DMS53 treated with DMSO at 0.1 percent for 48 hours (cell line): ENCODE measurements at regions not wholly inside any gene's neighbourhood (a gene's known extent, or its start where the extent isn't known, plus 50 kb on each side); places are given as distances from the start of the nearest gene placed in this dataset.
A peak's percentile ranks its signal among the peaks of the same experiment; 100 is the strongest.
"Not testable (repeated sequence)": the region's sequence is repeated elsewhere in the genome, so short reads cannot be mapped to it uniquely, and the experiment has no call there.

Source experiments
- DNase-seq: peaks from one replicate; lab custom pipeline; 2025; ENCODE audit not compliant: unreplicated experiment; lab: John Stamatoyannopoulos, UW

GRCh38 chr2:107094450-107094986 is 208.6 kb upstream of the ST6GAL2 start:
- no peak for DNase-seq

- no peak for DNase-seq
Observed at GRCh38 chr2:107102176-107102575, 216.2 kb upstream of the ST6GAL2 start.

- no peak for DNase-seq
Observed at GRCh38 chr2:107107351-107107750, 221.4 kb upstream of the ST6GAL2 start.

- DNase-seq, result no peak
Observed at GRCh38 chr2:107108556-107108955, 222.6 kb upstream of the ST6GAL2 start.

DNA sequence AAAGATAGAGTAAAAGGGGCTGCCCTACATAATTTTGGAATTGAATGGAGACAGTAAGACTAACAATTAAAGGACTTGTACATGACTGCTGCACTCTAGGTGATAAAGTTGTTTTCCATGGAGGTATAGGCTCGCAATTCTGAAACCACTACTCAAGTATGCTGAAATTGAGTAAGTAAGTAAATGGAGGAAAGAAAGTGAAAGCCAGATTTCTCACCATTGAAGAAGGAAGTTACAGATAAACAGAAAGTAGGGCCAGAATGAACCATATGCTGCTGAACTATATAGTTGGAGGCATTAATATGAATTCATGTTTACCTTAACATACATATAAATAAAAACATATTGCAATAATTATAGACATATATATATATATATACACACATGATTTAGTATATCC is 225.7 kb upstream of the ST6GAL2 start:
- DNase-seq, result no peak

GRCh38 chr2:107112561-107112960 is 226.6 kb upstream of the ST6GAL2 start:
- DNase-seq, result no peak

DNA sequence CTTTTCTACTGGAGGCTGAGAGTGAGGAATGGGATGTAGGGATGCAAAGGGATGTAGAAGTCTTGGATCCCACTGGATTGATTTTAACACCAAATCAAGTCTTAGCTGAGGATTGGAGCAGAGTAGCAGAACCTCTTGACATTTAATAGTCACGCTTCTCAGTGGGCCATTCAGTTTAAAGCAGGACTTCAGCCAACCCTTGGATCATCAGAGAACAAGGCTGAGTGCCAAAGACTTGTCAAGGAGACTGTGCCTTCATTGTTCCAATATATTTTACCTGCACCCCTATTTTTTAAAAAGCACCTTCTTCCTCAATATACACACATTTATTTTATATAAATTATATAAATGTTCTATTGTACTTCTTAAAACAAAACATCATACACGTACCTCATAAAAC is 242.4 kb upstream of the ST6GAL2 start:
- DNase-seq, result no peak

DNA sequence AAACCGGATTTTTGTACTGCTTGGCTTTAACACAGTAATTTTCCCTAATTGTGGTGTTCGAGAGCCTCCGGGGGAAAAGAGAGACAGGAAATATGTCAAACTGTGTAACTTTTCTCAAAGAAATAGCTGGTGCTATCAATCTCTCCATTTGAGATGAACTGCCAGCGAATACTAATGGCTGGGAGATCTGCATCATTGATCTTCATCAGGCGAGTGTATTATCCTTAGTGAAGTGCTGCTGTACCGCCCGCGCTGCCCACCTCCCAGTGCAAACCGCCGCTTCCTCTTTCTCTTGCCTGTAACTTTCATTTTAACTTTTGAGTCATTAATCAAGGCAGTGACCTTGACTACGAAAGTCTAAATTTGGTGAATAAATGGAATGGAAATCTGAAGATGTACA is 246.1 kb upstream of the ST6GAL2 start:
- DNase-seq, result no peak

DNA sequence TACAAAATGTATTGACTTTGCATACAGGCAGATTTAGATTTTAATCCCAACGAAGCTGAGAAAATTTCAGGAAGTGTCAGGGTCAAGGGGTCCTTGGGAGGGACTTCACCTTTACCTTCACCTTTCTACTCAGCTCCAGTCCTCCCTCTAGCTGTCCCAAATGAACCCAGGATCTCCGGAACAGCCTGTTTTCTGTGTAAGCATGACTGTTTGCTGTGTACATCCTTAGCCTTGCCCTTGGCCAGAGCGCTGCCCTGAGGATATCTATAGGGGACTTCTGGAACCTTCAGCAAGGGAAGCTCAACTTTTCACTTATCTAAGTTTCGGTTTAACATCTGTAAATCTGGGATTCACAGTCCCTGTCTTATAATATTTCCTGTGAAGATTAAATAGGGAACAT is 246.8 kb upstream of the ST6GAL2 start:
- DNase-seq, result no peak

DNA sequence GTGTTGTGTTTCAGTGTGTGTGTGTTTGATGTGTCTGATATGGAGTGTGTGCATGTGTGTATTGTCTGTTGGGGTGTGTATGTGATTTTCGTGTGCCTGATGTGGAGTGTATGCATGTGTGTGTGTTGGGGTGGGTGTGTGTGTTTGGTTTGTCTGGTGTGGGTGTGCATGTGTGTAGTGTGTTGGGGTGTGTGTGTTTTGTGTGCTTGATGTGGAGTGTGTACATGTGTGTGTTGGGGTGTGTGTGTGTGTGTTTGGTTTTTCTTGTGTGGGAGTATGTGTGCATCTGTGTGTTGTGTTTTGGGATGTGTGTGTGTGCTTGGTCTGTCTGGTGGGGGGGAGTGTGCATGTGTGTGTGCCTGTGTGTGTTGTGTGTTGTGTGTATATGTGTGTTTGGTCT is 247.4 kb upstream of the ST6GAL2 start:
- DNase-seq, result no peak

DNA sequence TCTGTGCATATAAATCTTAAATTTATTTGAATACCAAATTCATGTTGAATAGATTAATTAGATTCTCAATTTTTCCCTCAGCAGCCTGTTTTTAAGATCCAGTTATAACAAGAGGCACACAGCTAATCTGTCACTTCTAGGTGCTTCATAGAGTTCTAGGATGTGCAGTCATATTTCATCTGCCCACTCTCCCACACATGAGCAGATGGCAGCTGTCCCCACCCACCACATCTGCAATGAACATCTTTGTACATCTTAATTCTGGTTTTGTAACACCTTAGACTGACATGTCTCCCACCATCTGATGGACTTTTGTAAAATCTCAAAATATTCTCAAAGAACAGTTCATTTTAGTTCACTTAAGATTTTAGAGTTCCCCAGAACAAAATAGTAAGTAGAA is 250.8 kb upstream of the ST6GAL2 start:
- DNase-seq, result no peak

- DNase-seq, result no peak
Observed at GRCh38 chr2:107137706-107138105, 251.7 kb upstream of the ST6GAL2 start.

DNA sequence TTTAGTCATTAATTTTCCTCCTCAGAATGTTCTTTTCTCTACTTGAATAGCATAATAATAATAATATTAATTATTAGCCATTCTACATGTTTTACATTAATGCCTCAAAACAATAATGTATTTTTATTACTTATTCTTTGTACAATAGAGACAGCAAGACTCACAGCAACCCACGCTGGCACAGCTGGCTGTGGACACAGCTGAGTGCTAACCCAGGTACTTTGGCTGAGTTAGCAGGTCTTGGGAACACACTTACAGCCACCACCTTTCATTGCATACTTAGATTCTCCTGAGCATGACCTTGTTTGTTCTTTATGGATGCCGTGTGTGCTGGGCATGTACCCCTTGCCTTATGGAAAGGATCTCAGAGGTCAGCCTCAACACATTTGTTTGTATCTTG is 260.2 kb upstream of the ST6GAL2 start:
- no peak for DNase-seq

- not testable (repeated sequence) for DNase-seq
Observed at GRCh38 chr2:107146645-107147044, 260.7 kb upstream of the ST6GAL2 start.

GRCh38 chr2:107148055-107148454 is 262.1 kb upstream of the ST6GAL2 start:
- no peak for DNase-seq

DNA sequence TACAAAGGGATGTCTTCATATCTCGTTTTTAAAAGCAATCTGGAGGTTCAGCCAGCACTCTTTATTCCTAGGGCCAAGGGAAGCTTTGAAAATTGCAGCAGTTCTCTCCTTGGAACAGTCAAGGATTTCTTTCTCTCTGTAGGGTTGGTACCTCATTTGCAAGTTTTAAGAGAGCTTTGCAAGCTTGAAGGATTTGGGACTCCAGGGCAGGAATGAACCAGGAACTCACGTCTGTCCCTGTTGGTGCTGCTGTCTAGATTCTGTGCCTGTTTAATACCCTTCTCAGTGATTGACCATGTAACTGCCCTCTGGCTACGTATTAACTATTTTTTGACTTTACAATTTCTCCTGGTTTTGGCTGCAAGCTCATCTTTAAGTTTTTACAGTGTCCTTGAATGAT is 262.5 kb upstream of the ST6GAL2 start:
- no peak for DNase-seq

DNA sequence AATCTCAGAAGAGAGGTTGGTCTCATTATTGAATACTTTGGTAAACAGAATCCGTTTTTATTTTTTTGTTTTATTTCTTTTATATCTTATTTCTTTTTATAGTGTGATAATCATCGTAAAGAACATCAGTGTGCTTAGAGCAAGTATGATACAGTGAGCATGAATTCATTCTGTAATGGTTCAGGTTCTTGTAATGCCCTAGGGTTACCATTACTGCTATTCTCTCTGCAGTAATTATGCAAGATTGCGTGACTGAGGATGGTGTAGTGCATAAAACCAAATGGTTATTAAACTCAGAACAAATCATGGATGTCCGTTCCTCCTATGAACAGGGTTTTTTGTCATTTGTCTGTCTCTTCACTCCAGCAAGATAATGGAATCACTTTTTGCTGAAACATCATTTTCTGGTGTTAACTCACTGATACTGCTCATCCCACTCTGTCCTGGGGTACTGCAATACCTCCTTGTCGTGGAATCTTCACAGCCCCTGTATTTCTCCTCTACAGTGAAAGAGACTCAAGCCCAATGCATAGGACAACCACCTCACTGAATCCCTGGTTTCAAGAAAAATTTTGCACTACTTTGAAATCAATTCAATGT is 274.8 kb upstream of the ST6GAL2 start:
- DNase-seq, result no peak

- no peak for DNase-seq
Observed at GRCh38 chr2:107168141-107168540, 282.2 kb upstream of the ST6GAL2 start.

GRCh38 chr2:107174171-107174570 is 288.2 kb upstream of the ST6GAL2 start:
- no peak for DNase-seq

DNA sequence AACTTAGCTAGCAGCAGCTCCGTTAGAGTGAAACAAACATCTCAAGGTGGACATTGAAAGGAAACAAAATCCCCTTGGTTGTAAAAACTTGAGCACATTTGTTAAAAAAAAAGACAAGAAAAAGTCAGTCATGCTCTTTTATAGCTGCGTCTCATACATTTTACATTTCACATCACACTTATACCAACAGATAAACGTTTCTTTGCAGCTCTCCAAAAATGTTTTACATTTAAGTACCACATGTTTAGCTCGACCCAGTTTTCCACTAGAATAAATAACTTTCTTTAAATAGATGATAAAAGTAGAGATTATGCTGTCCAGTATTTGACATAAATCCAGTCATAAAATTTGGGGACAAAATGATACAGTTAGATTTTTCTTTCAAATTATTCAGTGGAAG is 297.0 kb upstream of the ST6GAL2 start:
- no peak for DNase-seq

DNA sequence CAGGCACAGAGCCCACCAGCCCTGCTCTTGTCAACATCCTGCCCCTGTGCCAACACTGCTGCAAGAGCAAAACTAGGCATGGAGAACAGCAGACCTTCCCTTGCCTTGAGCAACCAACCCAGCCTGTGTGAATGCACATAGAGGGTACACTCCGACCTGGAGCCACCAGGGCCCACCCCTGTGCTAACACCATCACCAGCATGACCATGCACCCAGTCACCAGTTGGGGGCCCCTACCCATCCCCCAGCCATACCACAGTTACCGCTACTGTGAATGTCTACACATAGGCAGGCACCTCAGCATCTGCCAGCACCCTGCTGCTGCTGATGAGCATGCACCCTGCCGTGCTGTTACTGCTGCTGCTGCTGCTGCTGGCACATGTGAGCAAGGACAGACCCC is 301.9 kb upstream of the ST6GAL2 start:
- DNase-seq, result no peak

- DNase-seq, result no peak
Observed at GRCh38 chr2:107195631-107196030, 309.7 kb upstream of the ST6GAL2 start.

DNA sequence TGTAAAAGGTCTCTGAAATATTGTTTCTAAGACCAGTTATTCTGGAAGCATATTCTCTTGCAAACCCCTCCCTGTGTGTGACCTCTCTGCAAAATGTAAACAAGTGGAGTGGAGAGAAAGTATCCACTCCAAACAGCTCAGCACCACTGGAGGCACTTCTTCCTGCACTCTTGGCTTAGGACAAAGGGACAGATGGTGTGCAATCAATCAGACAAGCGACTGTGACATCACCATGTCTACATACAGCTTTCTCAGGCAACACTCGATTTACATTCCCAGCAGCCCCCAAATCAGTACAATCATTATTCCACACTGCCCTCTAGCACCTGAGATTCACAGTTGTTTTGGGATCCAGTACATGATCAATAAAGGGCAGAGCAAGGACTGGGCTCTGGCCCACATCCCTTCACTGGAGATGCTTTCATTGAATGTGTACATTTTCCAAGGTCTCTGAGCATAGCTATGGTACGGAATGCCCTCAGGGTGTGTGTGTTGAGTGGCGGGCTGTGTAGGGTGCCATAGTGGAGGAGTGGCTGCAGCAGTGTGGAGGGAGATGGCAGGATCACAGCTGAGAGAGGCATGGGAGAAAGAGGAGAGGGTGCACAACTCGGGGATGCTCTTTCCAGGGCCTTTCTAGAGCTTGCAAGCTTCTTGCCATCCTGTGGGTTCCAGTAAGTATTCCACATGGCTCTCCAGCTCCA is 311.8 kb upstream of the ST6GAL2 start:
- peak; percentile 99 for DNase-seq
